GM23248 (cell line): ENCODE measurements at regions not wholly inside any gene's neighbourhood (a gene's known extent, or its start where the extent isn't known, plus 50 kb on each side); places are given as distances from the start of the nearest gene placed in this dataset.

Experiments
- DNase-seq: peaks from one replicate; pipeline ENCODE4 v3.0.0-alpha.2; 2015
- H2AFZ ChIP-seq: fragments of 200-600 bp; sonication (generic); 2 replicates; pipeline ENCODE4 v1.6.1; 2016; ENCODE audit warnings: antibody characterized with exemption
- H3F3A ChIP-seq: fragments of 200-600 bp; sonication (generic); 2 replicates; pipeline ENCODE4 v1.6.1; 2016; ENCODE audit warnings: mild to moderate bottlenecking, antibody characterized with exemption, mixed run types; ENCODE audit not compliant: insufficient read depth
- H3K27ac ChIP-seq: fragments of 200-600 bp; sonication (generic); 2 replicates; pipeline ENCODE4 v1.5.1; 2016; ENCODE audit warnings: mild to moderate bottlenecking
- H3K27me3 ChIP-seq: fragments of 200-600 bp; sonication (generic); replicated peaks from 2 replicates; pipeline ENCODE4 v1.6.1; 2016; ENCODE audit warnings: mild to moderate bottlenecking; ENCODE audit not compliant: insufficient read depth
- H3K36me3 ChIP-seq: fragments of 200-600 bp; sonication (generic); 2 replicates; pipeline ENCODE4 v1.6.1; 2016; ENCODE audit warnings: low read depth, mild to moderate bottlenecking
- H3K4me1 ChIP-seq: fragments of 200-600 bp; sonication (generic); 2 replicates; pipeline ENCODE4 v1.6.1; 2016; ENCODE audit warnings: mild to moderate bottlenecking; ENCODE audit not compliant: insufficient read depth
- H3K4me2 ChIP-seq: fragments of 200-600 bp; sonication (generic); one replicate; pipeline ENCODE4 v1.6.1; 2016; ENCODE audit warnings: mild to moderate bottlenecking; ENCODE audit not compliant: unreplicated experiment
- H3K4me3 ChIP-seq: fragments of 200-600 bp; sonication (generic); 2 replicates; pipeline ENCODE4 v1.5.1; 2016; ENCODE audit warnings: mild to moderate bottlenecking
- H3K79me2 ChIP-seq: fragments of 200-600 bp; sonication (generic); 2 replicates; pipeline ENCODE4 v1.6.1; 2016; ENCODE audit warnings: mild to moderate bottlenecking; ENCODE audit not compliant: insufficient read depth
- H3K9ac ChIP-seq: fragments of 200-600 bp; sonication (generic); 2 replicates; pipeline ENCODE4 v1.6.1; 2016; ENCODE audit warnings: mild to moderate bottlenecking
- H3K9me2 ChIP-seq: fragments of 200-600 bp; sonication (generic); 2 replicates; pipeline ENCODE4 v1.6.1; 2016; ENCODE audit warnings: mixed run types, mild to moderate bottlenecking, moderate library complexity; ENCODE audit not compliant: insufficient read depth
- H3K9me3 ChIP-seq: fragments of 200-600 bp; sonication (generic); one replicate; pipeline ENCODE4 v1.6.1; 2017; ENCODE audit warnings: low read depth
- H4K20me1 ChIP-seq: fragments of 200-600 bp; sonication (generic); 2 replicates; pipeline ENCODE4 v1.6.0; 2016; ENCODE audit not compliant: insufficient read depth
- EZH2 ChIP-seq: fragments of 200-600 bp; sonication (generic); IDR thresholded peaks from 2 replicates; pipeline ENCODE4 v1.6.1; 2018; ENCODE audit warnings: antibody characterized with exemption, mild to moderate bottlenecking; ENCODE audit not compliant: insufficient read depth, poor library complexity, severe bottlenecking
- EZH2phosphoT487 ChIP-seq: fragments of 200-600 bp; sonication (generic); IDR thresholded peaks from 2 replicates; pipeline ENCODE4 v1.6.1; 2018; ENCODE audit warnings: antibody characterized with exemption, moderate library complexity, mild to moderate bottlenecking, low read depth; ENCODE audit not compliant: insufficient read depth
- WGBS, 2 experiments: methylation state at CpG; one replicate each; pipeline ENCODE4 v1.1.6; 2015 to 2017; ENCODE audit warnings: low lambda C conversion rate in 2 of 2, low coverage in 1 of 2; ENCODE audit errors: missing lambda C conversion rate in 2 of 2; 5-methylcytosine and 5-hydroxymethylcytosine counted together
- in situ Hi-C: fragments of 300-500 bp; cut with MboI; formaldehyde crosslinking; loops from 2 replicates; pipeline ENCODE4 v1.15.0; 2020

- no peak overlapping the region for H3K27ac ChIP-seq
- DNase-seq = no peak
- WGBS, 2 experiments = 26% methylated on average over 14 of the region's 14 CpGs
- no peak overlapping the region for H3K4me3 ChIP-seq
- H3K27me3 ChIP-seq = no peaks in the 10 kb centered on the region
- no peaks in the 10 kb centered on the region for H3K36me3 ChIP-seq
- no peak overlapping the region for H3K4me2 ChIP-seq
- TF ChIP-seq EZH2phosphoT487 = no peak
- TF ChIP-seq EZH2 = no peak
- H3K9me3 ChIP-seq = no peaks in the 10 kb centered on the region
- H4K20me1 ChIP-seq = no peaks in the 10 kb centered on the region
- no peaks in the 10 kb centered on the region for H3K4me1 ChIP-seq
- no peak overlapping the region for H3K9ac ChIP-seq
- no peaks in the 10 kb centered on the region for H3F3A ChIP-seq
- in situ Hi-C loops = no loop called here
- H2AFZ ChIP-seq = no peak overlapping the region
- no peaks in the 10 kb centered on the region for H3K79me2 ChIP-seq
- H3K9me2 ChIP-seq = no peaks in the 10 kb centered on the region
These were observed 281.1 kb upstream of the SP4 start for GRCh38 chr7:21146642-21147423.

GRCh38 chr7:21149809-21150208 is 278.1 kb upstream of the SP4 start:
- TF ChIP-seq EZH2phosphoT487 = no peak
- TF ChIP-seq EZH2 = no peak
- no peak for DNase-seq
- 11 to 16% methylated on average over 3 of the region's 3 CpGs for WGBS, 2 experiments
- Histone ChIP-seq H3K79me2 (no peaks in the 10 kb centered on the region), H3K27ac (no peak overlapping the region), H3K27me3 (no peaks in the 10 kb centered on the region), H2AFZ (no peak overlapping the region), H3K4me2 (no peak overlapping the region), H3K4me3 (no peak overlapping the region), H4K20me1 (no peaks in the 10 kb centered on the region), H3K9ac (no peak overlapping the region), H3K4me1 (no peaks in the 10 kb centered on the region), H3K36me3 (no peaks in the 10 kb centered on the region), H3F3A (no peaks in the 10 kb centered on the region), H3K9me3 (no peaks in the 10 kb centered on the region), H3K9me2 (no peaks in the 10 kb centered on the region)
- in situ Hi-C loops = no loop called here

GRCh38 chr7:21154614-21155013 is 273.3 kb upstream of the SP4 start:
- Histone ChIP-seq H3K4me2 (no peak overlapping the region), H3K9me3 (no peaks in the 10 kb centered on the region), H3K4me3 (no peak overlapping the region), H3K36me3 (no peaks in the 10 kb centered on the region), H3K79me2 (no peaks in the 10 kb centered on the region), H3K9ac (no peak overlapping the region), H3K27me3 (no peaks in the 10 kb centered on the region), H3K27ac (no peak overlapping the region), H3F3A (no peaks in the 10 kb centered on the region), H3K9me2 (no peaks in the 10 kb centered on the region), H4K20me1 (no peaks in the 10 kb centered on the region), H3K4me1 (no peaks in the 10 kb centered on the region), H2AFZ (no peak overlapping the region)
- WGBS, 2 experiments = 2 to 4% methylated on average over 2 of the region's 2 CpGs
- in situ Hi-C loops = no loop called here
- no peak for DNase-seq
- no peak for TF ChIP-seq EZH2phosphoT487
- no peak for TF ChIP-seq EZH2

- no peaks in the 10 kb centered on the region for H3K79me2 ChIP-seq
- H3K9me3 ChIP-seq = no peaks in the 10 kb centered on the region
- no peaks in the 10 kb centered on the region for H3K27me3 ChIP-seq
- no peaks in the 10 kb centered on the region for H3K36me3 ChIP-seq
- no peak for TF ChIP-seq EZH2phosphoT487
- no peak for TF ChIP-seq EZH2
- H3K27ac ChIP-seq = no peak overlapping the region
- no peaks in the 10 kb centered on the region for H3F3A ChIP-seq
- H3K4me1 ChIP-seq = no peaks in the 10 kb centered on the region
- H3K4me2 ChIP-seq = no peak overlapping the region
- WGBS, 2 experiments = 0 to 12% methylated on average over 1 of the region's 1 CpG
- H3K9me2 ChIP-seq = no peaks in the 10 kb centered on the region
- no peaks in the 10 kb centered on the region for H4K20me1 ChIP-seq
- no peak overlapping the region for H3K4me3 ChIP-seq
- in situ Hi-C loops = no loop called here
- no peak overlapping the region for H2AFZ ChIP-seq
- no peak overlapping the region for H3K9ac ChIP-seq
- DNase-seq = no peak
These were observed 268.4 kb upstream of the SP4 start for GRCh38 chr7:21159506-21159905.
